SH-SY5Y (cell line): ENCODE measurements at regions not wholly inside any gene's neighbourhood (a gene's known extent, or its start where the extent isn't known, plus 50 kb on each side); places are given as distances from the start of the nearest gene placed in this dataset.

Experiments used
- GATA2 ChIP-seq: IDR thresholded peaks from 2 replicates; pipeline ENCODE4 v1.6.1; 2011; ENCODE audit warnings: mild to moderate bottlenecking, low read depth, low read length
- GATA3 ChIP-seq: IDR thresholded peaks from 2 replicates; pipeline ENCODE4 v1.6.1; 2011; ENCODE audit warnings: low read depth, mild to moderate bottlenecking, low read length, moderate library complexity

DNA sequence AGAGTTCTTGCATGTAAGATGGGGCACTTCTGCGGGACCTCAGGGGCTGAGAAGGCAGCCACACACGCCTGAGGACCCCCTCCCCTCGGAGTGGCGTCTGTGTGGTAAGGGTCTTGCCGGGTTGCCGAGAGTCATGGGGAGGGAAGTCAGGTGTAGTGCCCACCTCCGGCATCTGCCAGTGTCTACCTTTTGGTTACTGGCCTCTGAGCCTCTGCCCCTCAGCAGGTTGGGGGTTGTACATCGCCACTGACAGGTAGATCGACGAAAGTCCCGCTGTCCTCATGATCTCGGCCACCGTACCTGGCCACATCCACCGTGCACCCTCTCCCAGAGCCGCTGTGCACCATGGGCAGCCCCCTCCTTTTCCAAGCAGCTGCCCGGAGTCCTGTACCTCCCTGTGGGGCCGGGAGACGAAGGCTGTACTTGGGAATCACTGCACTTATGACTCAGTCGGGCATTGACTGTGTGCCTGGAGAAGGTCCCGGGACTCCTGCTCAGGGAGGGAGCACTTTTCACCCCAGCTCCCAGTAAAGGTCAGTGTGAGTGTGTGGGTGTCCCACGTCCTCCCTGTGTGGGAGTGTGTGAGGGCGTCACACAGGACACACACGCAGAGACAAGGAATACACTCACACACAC lies 332.4 kb upstream of the MYT1L start:
- TF ChIP-seq GATA2 (no peak), GATA3 (no peak)
